ENCODE measurements at regions not wholly inside any gene's neighbourhood (a gene's known extent, or its start where the extent isn't known, plus 50 kb on each side); places are given as distances from the start of the nearest gene placed in this dataset.

GRCh38 chr4:66949419-66949818 is 595.9 kb downstream of the CENPC start:
- no peak for TF ChIP-seq CHD2 (IDR thresholded peaks at IDR 0.05; ENCODE audit: low read depth, low read length)
- TF ChIP-seq ASH2L (IDR thresholded peaks at IDR 0.05; ENCODE audit: insufficient read length, low read depth, low read length) = no peak
- no peak for TF ChIP-seq RAD21 (CRISPR knock-in tag; IDR thresholded peaks at IDR 0.05)
- TF ChIP-seq CBX2 (IDR thresholded peaks at IDR 0.05; ENCODE audit: low read depth, low read length) = no peak
- TF ChIP-seq CBX2 (CRISPR knock-in tag; IDR thresholded peaks at IDR 0.05; ENCODE audit: low read depth) = no peak
- TF ChIP-seq SMARCC2 (IDR thresholded peaks at IDR 0.05) = no peak
- no peak for TF ChIP-seq NR0B2 (CRISPR knock-in tag; IDR thresholded peaks at IDR 0.05)
- no peak for TF ChIP-seq TAF1 (CRISPR knock-in tag; IDR thresholded peaks at IDR 0.05)
- no peak for TF ChIP-seq POLR2A (IDR thresholded peaks at IDR 0.05; ENCODE audit: insufficient read depth in 1 of 2, low read depth in 2 of 2, low read length in 2 of 2)
- no peak for TF ChIP-seq POGZ (CRISPR knock-in tag; IDR thresholded peaks at IDR 0.05)
- TF ChIP-seq ZBTB26 (CRISPR knock-in tag; IDR thresholded peaks at IDR 0.05; ENCODE audit: borderline replicate concordance) = no peak
- no peak for TF ChIP-seq RELA (CRISPR knock-in tag; IDR thresholded peaks at IDR 0.05)
- TF ChIP-seq CTCF (CRISPR knock-in tag; IDR thresholded peaks at IDR 0.05) = no peak

All from HepG2 (cell line).